MCF 10A (cell line): ENCODE measurements at regions not wholly inside any gene's neighbourhood (a gene's known extent, or its start where the extent isn't known, plus 50 kb on each side); places are given as distances from the start of the nearest gene placed in this dataset.
"Not testable (repeated sequence)": the region's sequence is repeated elsewhere in the genome, so short reads cannot be mapped to it uniquely, and the experiment has no call there.

Experiments
- BruUV-seq: library from RNA; stranded (reverse); fragments of 400-500 nt; replicated peaks from 2 replicates; lab custom pipeline; 2021; lab: Mats Ljungman, UMichigan
- CTCF ChIA-PET: fragments of 300-600 bp; sonication (Branson Sonifier 250); formaldehyde crosslinking; extraction: SDS; loops from one replicate; lab custom pipeline; 2021; ENCODE audit warnings: antibody characterized with exemption, inconsistent platforms; lab: Yijun Ruan, JAX
- POLR2A ChIA-PET: fragments of 300-600, 350-650 bp; sonication (Branson Sonifier 250); formaldehyde crosslinking; extraction: SDS; loops from one replicate; lab custom pipeline; 2020; ENCODE audit warnings: antibody characterized with exemption, inconsistent platforms; lab: Yijun Ruan, JAX
- DNase-seq: peaks from one replicate; pipeline ENCODE4 v3.0.0-alpha.2; 2018; ENCODE audit not compliant: unreplicated experiment
- H3K27ac Mint-ChIP-seq: one replicate; pipeline ENCODE4 v1.8.0; 2022; ENCODE audit warnings: mild to moderate bottlenecking, low read depth, mixed read lengths; ENCODE audit not compliant: unreplicated experiment
- H3K27me3 Mint-ChIP-seq: one replicate; pipeline ENCODE4 v1.8.0; 2022; ENCODE audit warnings: mixed read lengths; ENCODE audit not compliant: insufficient read depth, unreplicated experiment
- H3K36me3 Mint-ChIP-seq: one replicate; pipeline ENCODE4 v1.8.0; 2022; ENCODE audit warnings: mild to moderate bottlenecking, moderate library complexity, mixed read lengths; ENCODE audit not compliant: insufficient read depth, unreplicated experiment
- H3K4me1 Mint-ChIP-seq: one replicate; pipeline ENCODE4 v1.8.0; 2022; ENCODE audit warnings: mixed read lengths; ENCODE audit not compliant: insufficient read depth, unreplicated experiment
- H3K4me3 Mint-ChIP-seq: one replicate; pipeline ENCODE4 v1.8.0; 2022; ENCODE audit warnings: mild to moderate bottlenecking, moderate library complexity, mixed read lengths; ENCODE audit not compliant: unreplicated experiment
- H3K9me3 Mint-ChIP-seq: one replicate; pipeline ENCODE4 v1.8.0; 2022; ENCODE audit warnings: mixed read lengths; ENCODE audit not compliant: unreplicated experiment
- intact Hi-C: fragments of 100-400 bp; cut with micrococcal nuclease; formaldehyde crosslinking; loops from 2 replicates; pipeline ENCODE4 v1.14.1; 2022
- TF ChIP-seq, protein P1 (sequence below): fragments of 200-600 bp; IDR thresholded peaks from one replicate; pipeline ENCODE4 v1.8.0; 2022; ENCODE audit warnings: antibody characterized with exemption, mild to moderate bottlenecking; ENCODE audit not compliant: unreplicated experiment

DNA sequence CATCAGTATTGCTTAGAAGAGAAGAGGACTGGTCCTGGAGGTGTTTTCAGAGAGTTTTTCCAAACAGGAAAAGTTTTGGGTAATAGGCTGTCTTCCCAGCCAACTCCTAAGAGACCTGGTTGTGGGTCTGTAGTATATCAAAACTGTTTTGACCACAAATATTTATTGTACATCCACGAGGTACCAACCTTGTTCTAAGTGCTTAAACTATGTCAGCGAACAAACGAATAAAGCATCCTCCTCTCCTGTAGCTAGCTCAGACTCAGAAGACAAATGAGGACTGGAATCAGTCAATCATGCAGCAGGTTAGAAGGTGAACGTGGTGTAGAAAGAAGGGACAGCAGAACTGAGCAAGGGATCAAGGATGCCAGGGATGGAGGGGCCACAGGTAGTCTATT is 61.6 kb upstream of the MKI67 start:
- no TSS peak for BruUV-seq
- Mint-ChIP-seq H3K36me3 (no peaks in the 10 kb centered on the region), H3K27me3 (peaks cover 63% of the 10 kb centered on the region), H3K4me3 (no peak overlapping the region), H3K27ac (no peak overlapping the region), H3K9me3 (no peaks in the 10 kb centered on the region), H3K4me1 (no peaks in the 10 kb centered on the region)
- POLR2A ChIA-PET: interaction anchor here (0.6 to 0.7 kb wide), 2 partner anchors 1321 to 1985 kb away, joined by 3 read pairs; no protein-coding TSS in a partner anchor
- DNase-seq: no peak
- CTCF ChIA-PET: interaction anchor here (0.6 to 2.6 kb wide), 4 partner anchors 10 to 126 kb away, joined by 3 to 11 read pairs (median 7); no protein-coding TSS in a partner anchor
- TF ChIP-seq, protein P1, sequence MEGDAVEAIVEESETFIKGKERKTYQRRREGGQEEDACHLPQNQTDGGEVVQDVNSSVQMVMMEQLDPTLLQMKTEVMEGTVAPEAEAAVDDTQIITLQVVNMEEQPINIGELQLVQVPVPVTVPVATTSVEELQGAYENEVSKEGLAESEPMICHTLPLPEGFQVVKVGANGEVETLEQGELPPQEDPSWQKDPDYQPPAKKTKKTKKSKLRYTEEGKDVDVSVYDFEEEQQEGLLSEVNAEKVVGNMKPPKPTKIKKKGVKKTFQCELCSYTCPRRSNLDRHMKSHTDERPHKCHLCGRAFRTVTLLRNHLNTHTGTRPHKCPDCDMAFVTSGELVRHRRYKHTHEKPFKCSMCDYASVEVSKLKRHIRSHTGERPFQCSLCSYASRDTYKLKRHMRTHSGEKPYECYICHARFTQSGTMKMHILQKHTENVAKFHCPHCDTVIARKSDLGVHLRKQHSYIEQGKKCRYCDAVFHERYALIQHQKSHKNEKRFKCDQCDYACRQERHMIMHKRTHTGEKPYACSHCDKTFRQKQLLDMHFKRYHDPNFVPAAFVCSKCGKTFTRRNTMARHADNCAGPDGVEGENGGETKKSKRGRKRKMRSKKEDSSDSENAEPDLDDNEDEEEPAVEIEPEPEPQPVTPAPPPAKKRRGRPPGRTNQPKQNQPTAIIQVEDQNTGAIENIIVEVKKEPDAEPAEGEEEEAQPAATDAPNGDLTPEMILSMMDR: no peak
- intact Hi-C loops: no loop called here

DNA sequence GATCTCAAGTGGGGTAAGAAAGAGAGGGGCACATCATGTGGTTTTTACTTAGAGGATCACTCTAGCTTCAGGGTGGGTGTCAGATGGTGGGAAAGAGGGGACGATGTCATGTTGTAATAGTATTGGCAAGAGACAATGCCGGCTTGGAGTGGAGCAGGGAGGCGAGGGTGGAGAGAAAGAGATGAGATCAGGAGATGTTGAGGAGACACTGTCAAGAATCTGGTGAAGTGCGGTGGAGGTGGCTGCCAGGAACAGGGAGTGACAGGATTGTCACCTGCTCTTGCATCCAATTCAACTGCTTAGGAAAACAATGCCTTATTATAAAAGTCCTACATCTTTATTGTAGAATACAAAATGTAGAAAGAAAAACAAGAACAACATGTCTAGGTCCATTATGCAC is 63.0 kb upstream of the MKI67 start:
- H3K9me3 Mint-ChIP-seq: no peaks in the 10 kb centered on the region
- no TSS peak for BruUV-seq
- peaks cover 49% of the 10 kb centered on the region for H3K27me3 Mint-ChIP-seq
- intact Hi-C loops: no loop called here
- no peaks in the 10 kb centered on the region for H3K36me3 Mint-ChIP-seq
- POLR2A ChIA-PET: no interaction called here
- DNase-seq: no peak
- H3K4me3 Mint-ChIP-seq: no peak overlapping the region
- TF ChIP-seq, protein P1: no peak
- CTCF ChIA-PET: interaction anchor here (0.6 to 2.6 kb wide), 3 partner anchors 11 to 120 kb away, joined by 3 to 11 read pairs (median 3); no protein-coding TSS in a partner anchor
- no peaks in the 10 kb centered on the region for H3K4me1 Mint-ChIP-seq
- H3K27ac Mint-ChIP-seq: no peak overlapping the region

DNA sequence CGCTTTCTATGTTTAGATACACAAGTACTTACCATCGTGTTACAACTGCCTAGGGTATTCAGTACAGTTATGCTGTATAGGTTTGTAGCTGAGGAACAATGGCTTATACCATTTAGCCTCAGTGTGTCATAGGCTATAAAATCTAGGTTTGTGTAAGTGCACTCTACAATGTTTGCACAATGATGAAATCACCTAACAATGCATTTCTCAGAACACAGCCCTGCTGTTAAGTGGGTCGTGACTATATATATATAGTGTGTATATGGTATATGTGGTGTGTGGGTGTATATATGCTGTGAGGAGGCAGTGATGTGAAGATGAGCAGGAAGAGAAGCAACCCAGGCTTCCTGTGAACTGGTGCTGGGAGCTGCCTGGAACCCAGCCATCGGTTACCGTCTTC is 65.6 kb upstream of the MKI67 start:
- no peak overlapping the region for H3K27ac Mint-ChIP-seq
- ChIA-PET POLR2A (no interaction called here), CTCF (interaction anchor here (0.8 to 1.8 kb wide), 2 partner anchors 17 to 19 kb away, joined by 3 to 11 read pairs; no protein-coding TSS in a partner anchor)
- DNase-seq: no peak
- intact Hi-C loops: no loop called here
- H3K4me3 Mint-ChIP-seq: no peak overlapping the region
- no peaks in the 10 kb centered on the region for H3K36me3 Mint-ChIP-seq
- BruUV-seq: no TSS peak
- H3K9me3 Mint-ChIP-seq: no peaks in the 10 kb centered on the region
- TF ChIP-seq, protein P1: no peak
- peaks cover 26% of the 10 kb centered on the region for H3K27me3 Mint-ChIP-seq
- H3K4me1 Mint-ChIP-seq: no peaks in the 10 kb centered on the region

DNA sequence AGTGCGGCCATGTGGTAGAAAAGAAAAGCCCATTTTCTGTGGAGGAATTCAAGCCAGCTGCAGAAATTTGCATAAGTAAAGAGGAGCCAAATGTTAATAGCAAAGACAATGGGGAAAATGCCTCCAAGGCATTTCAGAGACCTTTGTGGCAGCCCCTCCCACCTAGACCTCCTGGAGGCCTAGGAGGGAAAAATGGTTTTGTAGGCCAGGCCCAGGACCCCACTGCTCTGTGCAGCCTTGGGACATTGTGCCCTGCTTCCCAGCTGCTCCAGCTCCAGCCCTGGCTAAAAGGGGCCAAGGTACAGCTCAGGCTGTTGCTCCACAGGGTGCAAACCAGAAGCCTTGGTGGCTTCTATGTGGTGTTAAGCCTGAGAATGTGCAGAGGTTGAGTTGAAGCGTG is 75.6 kb upstream of the MKI67 start:
- POLR2A ChIA-PET, H3K36me3 Mint-ChIP-seq, H3K9me3 Mint-ChIP-seq, intact Hi-C loops, DNase-seq, BruUV-seq, H3K4me1 Mint-ChIP-seq, H3K27ac Mint-ChIP-seq, H3K4me3 Mint-ChIP-seq: not testable (repeated sequence)
- H3K27me3 Mint-ChIP-seq: peaks cover 18% of the 10 kb centered on the region
- CTCF ChIA-PET: interaction anchor here (0.8 to 1.7 kb wide), 2 partner anchors 10 to 23 kb away, joined by 3 to 9 read pairs; no protein-coding TSS in a partner anchor
